ENCODE measurements at regions not wholly inside any gene's neighbourhood (a gene's known extent, or its start where the extent isn't known, plus 50 kb on each side); places are given as distances from the start of the nearest gene placed in this dataset.

DNA sequence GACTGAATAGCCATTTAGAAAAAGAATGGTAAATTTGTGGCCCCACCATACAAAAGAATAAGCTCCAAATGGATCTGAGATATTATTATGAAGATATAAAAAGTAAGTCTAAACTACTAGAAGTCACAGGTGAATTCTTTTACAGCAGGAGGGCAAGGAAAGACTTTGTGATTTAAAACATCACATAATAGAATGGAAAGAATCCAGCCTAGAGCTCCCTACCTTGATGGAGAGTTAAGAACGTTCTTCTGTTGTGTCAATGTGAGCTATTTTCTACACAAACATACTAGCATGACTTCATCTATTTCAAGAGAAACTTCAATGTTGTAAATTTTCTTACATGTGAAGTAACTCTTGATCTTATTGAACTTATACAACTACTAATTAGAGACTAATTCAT, 100.0 kb upstream of the NRSN1 start:
- DNase-seq (ENCODE audit: low spot score), result no peak
- H3K27ac Mint-ChIP-seq (ENCODE audit: unreplicated experiment), result no peak overlapping the region
- no peaks in the 10 kb centered on the region for H3K27me3 Mint-ChIP-seq (ENCODE audit: unreplicated experiment)
- no peaks in the 10 kb centered on the region for H3K9me3 Mint-ChIP-seq (ENCODE audit: unreplicated experiment)
- no peaks in the 10 kb centered on the region for H3K4me1 Mint-ChIP-seq (ENCODE audit: unreplicated experiment)
- H3K36me3 Mint-ChIP-seq (ENCODE audit: low read depth, unreplicated experiment), result no peaks in the 10 kb centered on the region
- TF ChIP-seq, protein P1, sequence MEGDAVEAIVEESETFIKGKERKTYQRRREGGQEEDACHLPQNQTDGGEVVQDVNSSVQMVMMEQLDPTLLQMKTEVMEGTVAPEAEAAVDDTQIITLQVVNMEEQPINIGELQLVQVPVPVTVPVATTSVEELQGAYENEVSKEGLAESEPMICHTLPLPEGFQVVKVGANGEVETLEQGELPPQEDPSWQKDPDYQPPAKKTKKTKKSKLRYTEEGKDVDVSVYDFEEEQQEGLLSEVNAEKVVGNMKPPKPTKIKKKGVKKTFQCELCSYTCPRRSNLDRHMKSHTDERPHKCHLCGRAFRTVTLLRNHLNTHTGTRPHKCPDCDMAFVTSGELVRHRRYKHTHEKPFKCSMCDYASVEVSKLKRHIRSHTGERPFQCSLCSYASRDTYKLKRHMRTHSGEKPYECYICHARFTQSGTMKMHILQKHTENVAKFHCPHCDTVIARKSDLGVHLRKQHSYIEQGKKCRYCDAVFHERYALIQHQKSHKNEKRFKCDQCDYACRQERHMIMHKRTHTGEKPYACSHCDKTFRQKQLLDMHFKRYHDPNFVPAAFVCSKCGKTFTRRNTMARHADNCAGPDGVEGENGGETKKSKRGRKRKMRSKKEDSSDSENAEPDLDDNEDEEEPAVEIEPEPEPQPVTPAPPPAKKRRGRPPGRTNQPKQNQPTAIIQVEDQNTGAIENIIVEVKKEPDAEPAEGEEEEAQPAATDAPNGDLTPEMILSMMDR (IDR thresholded peaks at IDR 0.05; ENCODE audit: unreplicated experiment), result no peak
- H3K4me3 Mint-ChIP-seq (ENCODE audit: unreplicated experiment), result no peak overlapping the region

DNA sequence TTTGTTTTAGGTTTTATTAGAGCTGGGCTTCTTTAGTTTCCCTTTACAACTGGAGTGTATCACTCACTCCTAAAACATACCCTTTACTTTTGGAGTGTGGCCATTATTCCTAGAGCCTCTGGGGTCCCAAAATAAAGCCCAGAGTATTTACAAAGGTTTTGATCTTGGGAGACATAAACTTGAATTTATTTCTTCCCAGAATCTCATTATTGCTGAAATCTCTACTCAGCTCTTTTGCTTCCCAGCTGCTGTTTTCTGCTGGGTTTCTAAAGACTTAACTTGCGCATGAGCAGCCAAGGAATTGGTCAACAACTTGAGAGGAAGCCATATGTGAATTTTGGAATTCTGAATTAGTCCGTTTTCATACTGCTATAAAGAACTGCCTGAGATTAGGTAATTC, 94.5 kb upstream of the NRSN1 start:
- TF ChIP-seq, protein P1 (IDR thresholded peaks at IDR 0.05; ENCODE audit: unreplicated experiment), result no peak
- H3K36me3 Mint-ChIP-seq (ENCODE audit: low read depth, unreplicated experiment), result no peaks in the 10 kb centered on the region
- H3K27me3 Mint-ChIP-seq (ENCODE audit: unreplicated experiment), result peaks cover 3% of the 10 kb centered on the region
- DNase-seq (ENCODE audit: low spot score), result no peak
- H3K9me3 Mint-ChIP-seq (ENCODE audit: unreplicated experiment), result no peaks in the 10 kb centered on the region
- no peaks in the 10 kb centered on the region for H3K4me1 Mint-ChIP-seq (ENCODE audit: unreplicated experiment)
- H3K27ac Mint-ChIP-seq (ENCODE audit: unreplicated experiment), result no peak overlapping the region
- no peak overlapping the region for H3K4me3 Mint-ChIP-seq (ENCODE audit: unreplicated experiment)

DNA sequence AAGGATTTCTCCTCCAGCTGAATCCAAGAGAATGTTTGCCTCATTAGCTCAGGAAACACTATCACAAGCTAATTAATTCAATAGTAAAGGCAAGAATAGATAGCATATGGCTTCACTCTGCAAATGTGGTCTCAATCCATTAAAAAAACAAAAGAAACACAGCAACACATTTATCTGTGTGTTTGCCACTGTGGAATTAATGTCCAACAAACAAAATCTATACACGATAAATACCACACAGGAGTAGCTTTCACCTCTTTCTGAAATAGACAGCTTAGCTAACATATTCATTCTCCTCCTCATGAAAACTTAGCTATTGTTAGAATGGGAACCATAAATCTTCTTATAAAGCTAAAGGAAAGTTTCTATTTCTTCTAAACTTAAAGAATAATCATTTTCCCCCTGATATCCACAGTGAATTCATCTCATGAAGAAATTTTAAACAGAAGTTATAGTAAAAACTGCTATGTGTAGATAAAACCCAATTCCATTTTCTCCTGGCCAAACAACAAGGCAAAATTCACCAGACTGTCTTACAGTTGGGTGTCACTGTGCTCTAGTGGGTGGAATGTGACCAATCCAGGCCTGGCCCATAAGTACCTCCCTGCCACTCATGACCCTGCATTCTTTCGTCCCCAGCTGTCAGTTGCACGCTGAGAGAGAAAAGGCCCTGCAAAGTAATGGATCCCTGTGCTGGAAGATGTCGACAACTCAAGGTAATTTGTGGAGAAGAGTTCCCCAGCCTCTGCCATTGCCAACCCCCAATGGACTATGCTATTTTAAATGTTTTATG, 92.9 kb upstream of the NRSN1 start:
- no peak overlapping the region for H3K27ac Mint-ChIP-seq (ENCODE audit: unreplicated experiment)
- no peaks in the 10 kb centered on the region for H3K9me3 Mint-ChIP-seq (ENCODE audit: unreplicated experiment)
- peaks cover 3% of the 10 kb centered on the region for H3K27me3 Mint-ChIP-seq (ENCODE audit: unreplicated experiment)
- no peak overlapping the region for H3K4me3 Mint-ChIP-seq (ENCODE audit: unreplicated experiment)
- no peaks in the 10 kb centered on the region for H3K36me3 Mint-ChIP-seq (ENCODE audit: low read depth, unreplicated experiment)
- H3K4me1 Mint-ChIP-seq (ENCODE audit: unreplicated experiment), result no peaks in the 10 kb centered on the region
- DNase-seq (ENCODE audit: low spot score), result no peak
- TF ChIP-seq, protein P1 (IDR thresholded peaks at IDR 0.05; ENCODE audit: unreplicated experiment), result no peak

DNA sequence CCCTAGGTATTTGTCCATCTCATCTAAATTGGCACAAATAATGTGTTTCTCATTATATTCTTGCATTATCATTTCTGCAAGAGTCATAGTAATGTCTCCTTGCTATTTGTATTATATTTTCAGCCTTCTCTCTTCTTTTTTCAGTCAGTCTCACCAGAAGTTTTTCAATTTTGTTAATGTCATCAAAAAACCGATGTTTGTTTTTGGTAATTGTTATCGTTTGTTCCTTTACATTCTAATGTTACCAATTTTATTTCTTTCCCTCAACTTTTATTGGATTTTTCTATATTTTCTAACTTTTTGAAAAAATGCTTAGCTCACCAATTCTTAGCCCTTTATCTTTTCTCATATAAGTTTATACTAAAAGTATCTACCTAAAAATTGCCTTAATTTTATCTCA, 82.2 kb upstream of the NRSN1 start:
- TF ChIP-seq, protein P1 (IDR thresholded peaks at IDR 0.05; ENCODE audit: unreplicated experiment), result no peak
- no peaks in the 10 kb centered on the region for H3K9me3 Mint-ChIP-seq (ENCODE audit: unreplicated experiment)
- no peaks in the 10 kb centered on the region for H3K36me3 Mint-ChIP-seq (ENCODE audit: low read depth, unreplicated experiment)
- H3K27me3 Mint-ChIP-seq (ENCODE audit: unreplicated experiment), result peaks cover 2% of the 10 kb centered on the region
- no peak overlapping the region for H3K4me3 Mint-ChIP-seq (ENCODE audit: unreplicated experiment)
- H3K4me1 Mint-ChIP-seq (ENCODE audit: unreplicated experiment), result no peaks in the 10 kb centered on the region
- no peak overlapping the region for H3K27ac Mint-ChIP-seq (ENCODE audit: unreplicated experiment)
- DNase-seq (ENCODE audit: low spot score), result no peak

DNA sequence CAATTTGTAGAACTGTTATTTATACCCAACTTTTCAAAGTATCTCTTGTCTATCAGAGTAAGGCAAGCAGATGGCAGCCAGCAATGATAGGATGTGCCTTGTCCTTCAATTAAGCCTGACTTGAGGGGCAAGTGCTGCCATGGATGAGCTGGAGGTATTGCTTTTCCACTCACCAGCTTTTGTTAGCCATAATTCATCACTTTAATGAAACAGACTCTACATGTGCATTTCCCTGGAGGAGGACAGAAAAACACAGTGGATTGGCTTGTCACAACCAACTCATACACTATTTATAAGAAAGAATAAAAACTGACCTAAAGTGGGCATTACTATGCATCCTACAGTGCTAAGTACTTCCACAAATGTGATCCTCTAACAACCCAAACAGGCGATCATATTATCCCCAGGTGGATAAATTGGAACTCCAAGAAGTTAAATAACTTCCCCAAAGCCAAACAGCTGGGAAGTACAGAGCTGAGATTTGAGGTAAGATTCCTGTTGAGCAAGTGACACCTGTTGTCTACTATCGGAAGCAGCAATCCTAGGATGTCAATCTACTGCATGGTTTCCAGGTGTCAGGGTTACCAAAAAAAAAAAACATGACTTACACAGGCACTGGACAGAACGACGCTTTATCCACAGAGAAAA, 73.9 kb upstream of the NRSN1 start:
- Mint-ChIP-seq H3K27me3 (ENCODE audit: unreplicated experiment) (peaks cover 2% of the 10 kb centered on the region), H3K27ac (ENCODE audit: unreplicated experiment) (no peak overlapping the region), H3K36me3 (ENCODE audit: low read depth, unreplicated experiment) (no peaks in the 10 kb centered on the region), H3K4me1 (ENCODE audit: unreplicated experiment) (no peaks in the 10 kb centered on the region), H3K4me3 (ENCODE audit: unreplicated experiment) (no peak overlapping the region), H3K9me3 (ENCODE audit: unreplicated experiment) (no peaks in the 10 kb centered on the region)
- TF ChIP-seq, protein P1 (IDR thresholded peaks at IDR 0.05; ENCODE audit: unreplicated experiment), result no peak
- no peak for DNase-seq (ENCODE audit: low spot score)
